SK-N-SH (cell line): ENCODE measurements at regions not wholly inside any gene's neighbourhood (a gene's known extent, or its start where the extent isn't known, plus 50 kb on each side); places are given as distances from the start of the nearest gene placed in this dataset.

Experiments used
- CTCF ChIA-PET: fragments of 300-600, 350-600 bp; formaldehyde crosslinking; extraction: SDS; loops from one replicate; lab custom pipeline; 2021; lab: Yijun Ruan, JAX
- POLR2A ChIA-PET: fragments of 350-600 bp; sonication (Branson Sonifier 250); formaldehyde crosslinking; extraction: SDS; loops from one replicate; lab custom pipeline; 2020; ENCODE audit warnings: antibody characterized with exemption, inconsistent platforms; lab: Yijun Ruan, JAX
- DNase-seq: peaks from one replicate; pipeline ENCODE4 v3.0.0; 2012
- H2AFZ ChIP-seq: fragments of 200-600 bp; sonication (generic); 2 replicates; pipeline ENCODE4 v1.8.1; 2016; ENCODE audit warnings: antibody characterized with exemption, mild to moderate bottlenecking, low read depth
- H3F3A ChIP-seq: fragments of 200-600 bp; sonication (generic); replicated peaks from 2 replicates; pipeline ENCODE3; 2016; ENCODE audit warnings: antibody characterized with exemption, mild to moderate bottlenecking; ENCODE audit not compliant: insufficient read depth
- H3K27ac ChIP-seq, 2 experiments: fragments of 200-500 bp in 1 of 2; fragments of 200-600 bp in 1 of 2; sonication (Bioruptor generic) in 1 of 2; sonication (generic), shearing (Covaris generic) in 1 of 2; 2 replicates each; pipeline versions ENCODE4 v1.5.1 to v1.6.1; 2014 to 2016; ENCODE audit warnings: low read depth in 2 of 2, inconsistent platforms in 1 of 2, low read length in 1 of 2, mild to moderate bottlenecking in 1 of 2, mixed read lengths in 1 of 2
- H3K27me3 ChIP-seq: fragments of 200-600 bp; sonication (generic), shearing (Covaris generic); 2 replicates; pipeline ENCODE4 v1.6.1; 2016; ENCODE audit warnings: mixed run types; ENCODE audit not compliant: insufficient read depth
- H3K36me3 ChIP-seq, 2 experiments: fragments of 200-500 bp in 1 of 2; fragments of 200-600 bp in 1 of 2; sonication (Bioruptor generic) in 1 of 2; sonication (generic) in 1 of 2; replicated peaks in 1 of 2; 2 replicates each; pipeline versions ENCODE3 to v1.5.1; 2014 to 2016; ENCODE audit warnings: low read length in 1 of 2, mild to moderate bottlenecking in 1 of 2; ENCODE audit not compliant: insufficient read depth in 2 of 2, control insufficient read depth in 1 of 2
- H3K4me1 ChIP-seq, 2 experiments: fragments of 200-500 bp in 1 of 2; fragments of 200-600 bp in 1 of 2; sonication (Bioruptor generic) in 1 of 2; sonication (generic), shearing (Covaris generic) in 1 of 2; 2 replicates each; pipeline versions ENCODE4 v1.5.1 to v1.6.1; 2014 to 2016; ENCODE audit warnings: low read depth in 1 of 2, low read length in 1 of 2, mixed run types in 1 of 2; ENCODE audit not compliant: insufficient read depth in 2 of 2, control insufficient read depth in 1 of 2
- H3K4me2 ChIP-seq: fragments of 200-600 bp; sonication (generic), shearing (Covaris generic); 2 replicates; pipeline ENCODE4 v1.6.1; 2017; ENCODE audit warnings: mixed run types
- H3K4me3 ChIP-seq, 2 experiments: fragments of 200-500 bp in 1 of 2; fragments of 200-600 bp in 1 of 2; sonication (Bioruptor generic) in 1 of 2; sonication (generic), shearing (Covaris generic) in 1 of 2; 2 replicates each; pipeline versions ENCODE4 v1.5.1 to v1.8.1; 2014 to 2016; ENCODE audit warnings: low read depth in 2 of 2, inconsistent platforms in 1 of 2, low read length in 1 of 2, mild to moderate bottlenecking in 1 of 2, mixed read lengths in 1 of 2, moderate library complexity in 1 of 2
- H3K79me2 ChIP-seq: fragments of 200-600 bp; sonication (generic); 2 replicates; pipeline ENCODE4 v1.8.1; 2017; ENCODE audit warnings: mild to moderate bottlenecking; ENCODE audit not compliant: insufficient read depth
- H3K9ac ChIP-seq: fragments of 200-600 bp; sonication (generic); 2 replicates; pipeline ENCODE4 v1.6.1; 2017; ENCODE audit warnings: mixed run types
- H3K9me2 ChIP-seq: fragments of 200-600 bp; sonication (generic); 2 replicates; pipeline ENCODE4 v1.6.1; 2017; ENCODE audit warnings: mixed run types
- H3K9me3 ChIP-seq: fragments of 200-600 bp; sonication (generic); 2 replicates; pipeline ENCODE4 v1.6.1; 2017; ENCODE audit warnings: mixed run types, mild to moderate bottlenecking, moderate library complexity
- H4K20me1 ChIP-seq: fragments of 200-600 bp; sonication (generic); 2 replicates; pipeline ENCODE4 v1.6.1; 2017; ENCODE audit warnings: mild to moderate bottlenecking, mixed run types; ENCODE audit not compliant: insufficient read depth
- CHD2 ChIP-seq: fragments of 150-350 bp; IDR thresholded peaks from 2 replicates; pipeline ENCODE4 v1.6.1; 2018; ENCODE audit warnings: low read length; ENCODE audit not compliant: partially characterized antibody
- CTCF ChIP-seq: fragments of 200-600 bp; sonication (generic); IDR thresholded peaks from 2 replicates; pipeline ENCODE4 v1.6.1; 2017; ENCODE audit warnings: antibody characterized with exemption, mild to moderate bottlenecking, moderate library complexity
- EZH2phosphoT487 ChIP-seq: fragments of 200-600 bp; sonication (generic); IDR thresholded peaks from 2 replicates; pipeline ENCODE4 v1.6.1; 2017; ENCODE audit warnings: low read depth, mixed run types, mild to moderate bottlenecking, antibody characterized with exemption, moderate library complexity, borderline replicate concordance
- FOSL2 ChIP-seq: IDR thresholded peaks from 2 replicates; pipeline ENCODE4 v1.4.0; 2012; ENCODE audit warnings: low read depth, mild to moderate bottlenecking, moderate library complexity, borderline replicate concordance
- RAD21 ChIP-seq: IDR thresholded peaks from 2 replicates; pipeline ENCODE4 v1.6.1; 2012; ENCODE audit warnings: mild to moderate bottlenecking, low read length
- REST ChIP-seq: IDR thresholded peaks from 2 replicates; pipeline ENCODE4 v1.6.1; 2012; ENCODE audit warnings: mild to moderate bottlenecking, low read depth, low read length, moderate library complexity
- SIN3A ChIP-seq: IDR thresholded peaks from 2 replicates; pipeline ENCODE4 v1.6.1; 2012; ENCODE audit warnings: low read depth, mild to moderate bottlenecking, low read length, moderate library complexity, borderline replicate concordance
- SMC3 ChIP-seq: IDR thresholded peaks from 2 replicates; pipeline ENCODE4 v1.6.1; 2012; ENCODE audit warnings: low read depth, low read length, improper control_type of control experiment
- TEAD4 ChIP-seq: IDR thresholded peaks from 2 replicates; pipeline ENCODE4 v1.4.0; 2012; ENCODE audit warnings: mild to moderate bottlenecking, borderline replicate concordance; ENCODE audit not compliant: insufficient read depth
- USF1 ChIP-seq: IDR thresholded peaks from 2 replicates; pipeline ENCODE4 v1.4.0; 2012; ENCODE audit warnings: low read depth, borderline replicate concordance
- ZBTB33 ChIP-seq: IDR thresholded peaks from 2 replicates; pipeline ENCODE4 v1.4.0; 2012; ENCODE audit warnings: low read depth, borderline replicate concordance
- WGBS: methylation state at CpG from one replicate; pipeline ENCODE4 v1.1.6; 2017; ENCODE audit warnings: low lambda C conversion rate; 5-methylcytosine and 5-hydroxymethylcytosine counted together

GRCh38 chr7:35359423-35359822 lies 105.5 kb upstream of the TBX20 start:
- no peak overlapping the region for H3K27ac ChIP-seq
- CTCF ChIA-PET: no interaction called here
- H3K36me3 ChIP-seq: no peaks in the 10 kb centered on the region
- no peaks in the 10 kb centered on the region for H3K9me2 ChIP-seq
- no peaks in the 10 kb centered on the region for H3F3A ChIP-seq
- H3K4me1 ChIP-seq: peaks cover 0 to 16% of the 10 kb centered on the region in 2 experiments; a peak in 2 of 4 replicates
- no peaks in the 10 kb centered on the region for H3K27me3 ChIP-seq
- H4K20me1 ChIP-seq: no peaks in the 10 kb centered on the region
- POLR2A ChIA-PET: no interaction called here
- TF ChIP-seq RAD21: no peak
- no peak for TF ChIP-seq USF1
- no peak for TF ChIP-seq CTCF
- H2AFZ ChIP-seq: no peak overlapping the region
- H3K9ac ChIP-seq: no peak overlapping the region
- H3K4me3 ChIP-seq: no peak overlapping the region
- WGBS: 10% methylated on average over 1 of the region's 1 CpG
- no peaks in the 10 kb centered on the region for H3K9me3 ChIP-seq
- DNase-seq: no peak
- H3K4me2 ChIP-seq: no peak overlapping the region
- no peaks in the 10 kb centered on the region for H3K79me2 ChIP-seq

GRCh38 chr7:35356495-35356894 lies 102.6 kb upstream of the TBX20 start:
- H3K9me3 ChIP-seq: no peaks in the 10 kb centered on the region
- no peak overlapping the region for H2AFZ ChIP-seq
- TF ChIP-seq ZBTB33 (no peak), SIN3A (no peak)
- H3K9ac ChIP-seq: no peak overlapping the region
- H3K27me3 ChIP-seq: no peaks in the 10 kb centered on the region
- H3K27ac ChIP-seq: no peak overlapping the region
- H3F3A ChIP-seq: no peaks in the 10 kb centered on the region
- H3K4me3 ChIP-seq: no peak overlapping the region
- ChIA-PET POLR2A (no interaction called here), CTCF (interaction anchor here (0.6 to 3.4 kb wide), 4 partner anchors 68 to 164 kb away, joined by 3 to 13 read pairs (median 3); no protein-coding TSS in a partner anchor)
- H3K4me1 ChIP-seq: peaks cover 0 to 22% of the 10 kb centered on the region in 2 experiments; a peak in 2 of 4 replicates
- no peaks in the 10 kb centered on the region for H3K9me2 ChIP-seq
- no peaks in the 10 kb centered on the region for H4K20me1 ChIP-seq
- H3K4me2 ChIP-seq: no peak overlapping the region
- H3K79me2 ChIP-seq: no peaks in the 10 kb centered on the region
- DNase-seq: no peak
- no peaks in the 10 kb centered on the region for H3K36me3 ChIP-seq
- WGBS: 40% methylated on average over 4 of the region's 4 CpGs

GRCh38 chr7:35355911-35356310 lies 102.0 kb upstream of the TBX20 start:
- peaks cover 0 to 22% of the 10 kb centered on the region in 2 experiments; a peak in 2 of 4 replicates for H3K4me1 ChIP-seq
- no peaks in the 10 kb centered on the region for H3K36me3 ChIP-seq
- ChIA-PET POLR2A (no interaction called here), CTCF (interaction anchor here (0.6 to 3.4 kb wide), 7 partner anchors 9 to 165 kb away, joined by 3 to 13 read pairs (median 4); no protein-coding TSS in a partner anchor)
- H3K4me2 ChIP-seq: no peak overlapping the region
- no peaks in the 10 kb centered on the region for H3K9me2 ChIP-seq
- no peaks in the 10 kb centered on the region for H4K20me1 ChIP-seq
- no peaks in the 10 kb centered on the region for H3K9me3 ChIP-seq
- H3K27ac ChIP-seq: no peak overlapping the region
- H3K4me3 ChIP-seq: no peak overlapping the region
- 21% methylated on average over 5 of the region's 5 CpGs for WGBS
- DNase-seq: no peak
- no peak overlapping the region for H2AFZ ChIP-seq
- no peaks in the 10 kb centered on the region for H3K79me2 ChIP-seq
- H3K27me3 ChIP-seq: no peaks in the 10 kb centered on the region
- H3F3A ChIP-seq: no peaks in the 10 kb centered on the region
- H3K9ac ChIP-seq: no peak overlapping the region
- TF ChIP-seq TEAD4 (no peak), SMC3 (no peak), FOSL2 (no peak), CHD2 (no peak), REST (no peak), EZH2phosphoT487 (no peak)
